HG03175 (cell line): ENCODE measurements at regions not wholly inside any gene's neighbourhood (a gene's known extent, or its start where the extent isn't known, plus 50 kb on each side); places are given as distances from the start of the nearest gene placed in this dataset.

ENCODE experiments used
- ATAC-seq: cut with Tn5 transposase; IDR thresholded peaks from one replicate; pipeline ENCODE4 v1.9.1; 2021; ENCODE audit warnings: mild to moderate bottlenecking, moderate library complexity; ENCODE audit not compliant: unreplicated experiment

DNA sequence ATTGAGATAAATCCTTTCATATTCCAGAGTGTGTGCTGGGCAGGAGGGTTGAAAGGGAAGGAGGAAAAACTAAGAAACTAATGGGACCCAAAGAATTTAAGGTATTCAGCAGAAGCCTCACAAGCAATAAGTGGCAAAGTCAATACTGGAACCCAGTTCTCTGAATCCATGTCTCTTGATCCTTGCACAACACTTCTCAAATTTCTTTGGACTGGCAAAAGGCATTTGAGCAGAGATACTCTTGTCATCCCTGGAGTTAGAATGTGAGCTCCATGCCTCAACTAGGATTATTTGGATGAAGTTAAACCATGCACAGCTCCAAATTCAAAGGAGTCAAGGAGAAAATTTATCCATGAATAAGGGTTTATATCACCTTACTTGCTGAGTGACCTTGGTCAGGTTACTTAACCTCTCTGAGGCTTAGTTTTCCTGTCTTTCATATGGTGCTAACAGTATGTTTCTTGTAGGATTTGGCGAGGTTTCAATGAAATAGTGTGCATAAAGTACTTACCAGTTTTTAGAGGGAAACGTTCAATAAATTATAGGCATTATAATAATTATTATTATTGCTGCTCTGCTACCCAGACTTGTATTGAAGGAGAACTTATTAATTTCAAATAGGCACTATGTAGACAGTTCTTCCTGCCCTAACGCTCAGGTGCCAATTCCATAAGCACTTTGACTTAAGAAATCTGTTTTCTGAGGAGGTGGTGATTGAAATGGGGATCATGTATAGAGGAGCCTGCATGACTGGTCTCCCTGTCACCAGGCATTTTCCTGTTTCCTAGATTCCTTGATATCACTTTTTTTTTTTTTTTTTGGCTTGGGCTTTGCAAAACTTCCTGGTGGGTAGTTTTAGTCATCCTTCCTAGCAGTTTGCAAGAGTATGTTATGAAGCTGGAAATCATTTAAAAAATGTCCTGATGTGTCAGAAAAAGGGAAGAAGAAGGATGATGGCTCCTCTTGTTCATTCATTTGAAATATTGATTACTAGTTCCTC is 125.0 kb upstream of the JUN start:
- ATAC-seq: no peak

- ATAC-seq: no peak
Observed at GRCh38 chr1:58909914-58910681, 126.3 kb upstream of the JUN start.

DNA sequence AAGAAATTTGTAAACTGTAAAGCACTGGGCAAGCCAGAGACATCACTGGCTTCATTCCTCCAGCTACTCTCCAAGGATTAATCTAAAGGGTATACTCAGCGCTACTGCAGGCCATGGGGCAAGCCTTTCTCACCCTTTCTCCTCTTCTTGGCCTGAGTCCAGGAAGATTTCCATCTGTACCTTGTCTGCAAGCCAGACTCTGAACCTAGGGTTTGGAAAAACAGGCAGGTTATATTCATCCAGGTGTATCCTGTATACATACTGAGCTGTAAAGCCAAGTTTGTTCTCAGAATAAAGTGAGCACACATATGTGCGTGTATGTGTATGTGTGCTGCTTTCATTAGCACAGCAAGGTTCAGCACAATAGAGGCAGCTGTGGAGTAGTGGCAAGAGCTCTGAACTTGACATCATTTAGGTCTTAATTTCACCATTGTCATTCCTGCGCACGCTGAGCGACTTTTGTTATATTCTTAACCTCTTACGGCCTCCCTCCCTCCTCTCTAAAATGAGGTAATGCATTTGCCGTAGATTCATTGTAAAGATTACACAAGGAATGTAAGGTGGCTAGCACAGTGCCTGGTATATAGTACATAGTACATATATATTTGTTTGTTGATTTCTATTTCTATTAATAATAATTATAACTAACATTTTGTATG is 128.1 kb upstream of the JUN start:
- ATAC-seq: no peak

DNA sequence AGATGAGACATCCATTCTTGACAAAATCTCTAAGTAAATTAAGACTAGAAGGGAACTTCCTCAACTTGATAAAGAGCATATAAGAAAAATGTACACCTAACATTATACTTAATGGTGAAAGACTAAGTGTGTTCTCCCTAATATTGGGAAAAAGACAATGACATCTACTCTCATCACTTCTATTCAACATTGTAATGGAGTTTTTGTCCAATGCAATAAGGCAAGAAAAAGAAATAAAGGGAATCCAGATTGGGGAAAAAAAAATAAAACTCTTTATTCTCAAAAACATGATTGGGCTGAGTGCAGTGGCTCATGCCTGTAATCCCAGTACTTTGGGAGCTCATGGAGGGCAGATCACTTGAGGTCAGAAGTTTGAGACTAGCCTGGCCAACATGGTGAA is 131.1 kb upstream of the JUN start:
- no peak for ATAC-seq

- no peak for ATAC-seq
Observed at GRCh38 chr1:58917436-58917835, 133.6 kb upstream of the JUN start.

DNA sequence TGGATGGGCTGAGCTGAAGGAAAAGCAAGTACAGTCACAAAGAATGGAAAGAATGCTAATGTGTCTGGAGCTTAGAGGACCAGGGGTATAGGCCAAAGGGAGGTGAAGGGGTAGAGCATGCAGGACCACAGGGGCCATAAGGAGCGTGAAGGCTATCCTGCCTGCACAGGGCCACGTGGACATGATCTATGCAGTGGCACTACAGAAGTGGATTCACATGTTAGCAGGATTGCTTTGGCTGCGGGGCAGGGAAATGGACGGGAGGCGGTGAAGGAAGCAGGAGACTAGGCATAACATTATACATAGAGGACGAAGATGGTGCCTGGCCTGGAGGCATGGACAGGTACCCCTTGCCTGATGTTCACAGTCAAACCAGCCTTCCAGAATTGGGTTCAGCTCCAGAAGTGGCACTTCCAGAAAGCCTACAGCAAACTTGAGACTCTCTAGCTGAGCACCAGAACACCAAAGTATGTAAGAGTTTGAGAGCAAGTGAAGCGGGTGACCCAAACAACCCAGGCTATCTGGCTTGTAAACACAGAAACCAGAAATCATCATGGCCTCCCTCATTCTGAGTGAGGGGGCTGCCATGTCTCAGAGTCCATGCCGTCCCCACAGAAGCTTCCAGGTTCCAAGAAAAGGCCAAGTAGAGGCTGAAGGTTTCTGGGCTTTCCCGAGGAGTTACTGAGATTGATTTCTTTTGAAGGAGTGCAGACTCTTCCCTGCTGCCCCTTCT is 135.5 kb upstream of the JUN start:
- ATAC-seq: no peak

DNA sequence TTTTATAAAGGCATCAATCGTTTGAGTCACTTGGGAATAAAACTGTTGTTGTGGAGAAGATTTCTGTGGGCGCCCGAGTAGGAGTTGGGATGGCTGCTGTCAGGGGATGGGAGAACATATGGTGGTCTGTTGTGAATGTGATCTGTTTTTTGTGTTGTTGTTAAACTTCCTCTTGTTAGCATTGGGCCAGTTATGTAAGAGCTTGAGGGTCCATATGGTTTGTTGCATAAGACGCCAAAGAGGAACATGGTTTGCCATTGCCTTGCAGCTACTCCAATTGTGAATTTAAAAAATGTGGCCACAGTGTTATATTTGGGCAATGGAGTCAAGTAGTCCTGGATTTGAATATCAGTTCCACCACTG is 136.1 kb upstream of the JUN start:
- ATAC-seq: no peak

GRCh38 chr1:58921342-58921741 is 137.5 kb upstream of the JUN start:
- ATAC-seq: no peak

- no peak for ATAC-seq
Observed at GRCh38 chr1:58921751-58922150, 137.9 kb upstream of the JUN start.

GRCh38 chr1:58922302-58923089 is 138.6 kb upstream of the JUN start:
- peak; percentile 87 for ATAC-seq

GRCh38 chr1:58923090-58923470 is 139.2 kb upstream of the JUN start:
- ATAC-seq: no peak

DNA sequence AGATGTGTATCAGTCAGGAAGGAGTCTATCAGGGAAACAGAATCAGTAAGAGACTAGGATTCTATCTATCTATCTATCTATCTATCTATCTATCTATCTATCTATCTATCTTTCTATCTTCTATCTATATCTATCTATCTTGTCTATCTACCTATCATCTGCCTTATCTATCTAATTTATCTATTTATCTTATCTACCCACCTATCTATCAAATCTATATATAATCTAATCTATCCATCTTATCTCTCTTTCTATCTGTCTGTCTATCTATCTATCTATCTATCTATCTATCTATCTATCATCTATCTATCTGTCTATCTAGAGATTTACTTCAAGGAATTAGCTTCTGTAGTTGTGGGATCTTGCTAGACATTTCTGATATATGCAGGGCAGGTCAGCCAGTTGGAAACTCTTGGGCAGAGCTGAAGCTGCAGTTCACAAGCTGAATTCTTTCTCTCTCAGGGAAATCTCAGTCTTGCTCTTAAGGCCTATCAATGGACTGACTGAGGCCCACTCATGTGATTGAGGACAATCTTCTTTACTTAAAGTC is 140.2 kb upstream of the JUN start:
- ATAC-seq: no peak

- no peak for ATAC-seq
Observed at GRCh38 chr1:58924821-58925220, 141.0 kb upstream of the JUN start.

- no peak for ATAC-seq
Observed at GRCh38 chr1:58925247-58925646, 141.4 kb upstream of the JUN start.

GRCh38 chr1:58926152-58926551 is 142.3 kb upstream of the JUN start:
- ATAC-seq: no peak

DNA sequence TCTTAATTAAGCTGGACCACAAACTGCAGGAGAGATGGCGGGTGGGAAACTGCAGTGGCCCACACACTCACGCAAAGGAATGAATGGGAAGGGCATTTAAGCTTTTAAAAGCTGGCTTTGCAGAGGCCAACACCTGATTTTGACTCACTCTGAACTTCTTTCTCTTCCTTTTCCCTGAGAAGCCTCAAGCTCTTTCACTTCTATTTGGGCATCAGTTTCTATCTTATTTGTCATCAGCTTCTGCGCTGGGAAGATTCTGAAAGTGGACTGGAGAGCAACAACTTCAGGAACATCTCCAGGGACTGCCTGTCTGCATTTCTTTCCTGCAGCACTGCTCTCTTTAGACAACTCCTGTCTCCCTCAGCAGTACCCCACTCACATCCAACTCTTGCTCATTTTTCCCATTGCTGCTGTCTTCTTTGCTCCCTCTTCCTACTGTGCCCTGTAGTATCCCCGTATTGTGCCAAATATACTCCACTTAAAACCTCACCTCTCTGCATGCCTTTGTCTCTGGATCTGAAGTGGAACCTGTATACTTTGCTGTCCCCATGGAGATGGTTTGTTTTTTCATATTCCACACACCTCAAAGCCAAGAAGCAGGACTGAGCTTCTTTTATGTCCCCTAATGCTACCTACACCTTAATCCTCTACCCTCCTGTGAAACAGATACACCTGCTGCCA is 143.3 kb upstream of the JUN start:
- no peak for ATAC-seq

- ATAC-seq: no peak
Observed at GRCh38 chr1:58927722-58928085, 143.9 kb upstream of the JUN start.

DNA sequence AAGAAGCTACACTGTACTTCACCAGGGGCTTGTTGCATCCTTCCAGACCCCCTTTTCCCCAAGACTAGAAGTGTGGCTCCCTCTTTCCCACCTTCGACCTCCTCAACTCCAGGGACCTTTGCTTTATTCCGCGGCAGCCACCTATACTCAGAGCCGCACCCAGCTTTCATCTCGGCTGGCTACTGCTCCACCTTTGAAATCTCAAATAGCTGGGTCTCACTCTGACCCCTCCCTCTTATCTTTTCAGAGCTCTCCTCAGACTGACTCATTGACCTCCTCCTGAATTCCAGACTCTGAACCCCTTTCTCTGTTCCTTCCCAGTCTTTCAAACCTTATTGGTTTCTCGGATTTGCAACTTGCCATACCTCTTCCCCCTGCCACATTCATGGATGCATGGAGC is 144.7 kb upstream of the JUN start:
- ATAC-seq: no peak

- no peak for ATAC-seq
Observed at GRCh38 chr1:58929671-58930325, 146.0 kb upstream of the JUN start.
